HG03108 (cell line): ENCODE measurements at regions not wholly inside any gene's neighbourhood (a gene's known extent, or its start where the extent isn't known, plus 50 kb on each side); places are given as distances from the start of the nearest gene placed in this dataset.
"Not testable (repeated sequence)": the region's sequence is repeated elsewhere in the genome, so short reads cannot be mapped to it uniquely, and the experiment has no call there.

ENCODE experiments used
- ATAC-seq: cut with Tn5 transposase; IDR thresholded peaks from one replicate; pipeline ENCODE4 v1.9.1; 2021; ENCODE audit warnings: moderate library complexity; ENCODE audit not compliant: unreplicated experiment

- no peak for ATAC-seq
Observed at GRCh38 chr5:87188391-87188790, 79.3 kb upstream of the RASA1 start.

GRCh38 chr5:87190041-87190440 lies 77.6 kb upstream of the RASA1 start:
- ATAC-seq: no peak

DNA sequence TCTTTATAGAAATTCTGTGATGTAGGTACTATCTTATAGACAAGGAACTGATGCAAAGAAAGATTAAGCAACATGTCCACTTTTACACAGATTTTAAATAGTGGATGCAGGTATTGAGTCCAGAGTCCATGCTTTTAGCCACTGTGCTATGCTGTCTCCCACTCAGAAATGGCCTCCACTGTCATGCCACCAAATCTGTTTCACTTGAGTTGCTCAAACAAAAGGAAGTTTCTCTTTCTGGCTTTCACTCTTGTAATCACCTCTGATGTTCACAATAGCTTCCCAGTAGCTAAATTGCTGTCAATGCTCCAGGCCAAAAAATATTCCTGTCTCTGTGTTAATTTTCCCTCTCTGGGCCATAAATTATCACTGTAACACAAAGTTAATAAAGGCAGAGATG lies 77.0 kb upstream of the RASA1 start:
- ATAC-seq: no peak

GRCh38 chr5:87191645-87192044 lies 76.0 kb upstream of the RASA1 start:
- no peak for ATAC-seq

DNA sequence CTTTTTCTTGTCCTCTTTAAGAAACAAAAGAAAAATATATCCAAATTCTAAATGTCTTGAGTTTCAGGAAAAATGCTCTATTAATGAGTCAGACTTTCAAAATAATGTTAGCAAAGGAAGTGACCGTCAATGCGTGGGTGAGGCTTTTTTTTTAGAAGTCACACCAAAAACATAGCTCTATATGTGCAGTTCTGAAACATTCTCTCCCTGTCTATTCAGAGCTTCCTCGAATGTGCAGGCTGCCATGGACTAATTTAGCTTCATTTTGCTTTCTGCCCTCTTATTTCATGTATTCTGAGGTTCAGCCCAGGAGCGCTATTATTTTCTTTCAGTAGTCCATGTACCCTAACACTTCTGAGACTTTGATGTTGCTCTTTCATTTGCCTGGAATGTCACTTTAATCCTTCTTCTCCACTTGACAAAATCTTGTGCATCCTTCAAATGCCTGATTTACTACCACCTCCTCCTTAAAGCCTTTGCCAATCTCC lies 72.5 kb upstream of the RASA1 start:
- ATAC-seq: no peak

DNA sequence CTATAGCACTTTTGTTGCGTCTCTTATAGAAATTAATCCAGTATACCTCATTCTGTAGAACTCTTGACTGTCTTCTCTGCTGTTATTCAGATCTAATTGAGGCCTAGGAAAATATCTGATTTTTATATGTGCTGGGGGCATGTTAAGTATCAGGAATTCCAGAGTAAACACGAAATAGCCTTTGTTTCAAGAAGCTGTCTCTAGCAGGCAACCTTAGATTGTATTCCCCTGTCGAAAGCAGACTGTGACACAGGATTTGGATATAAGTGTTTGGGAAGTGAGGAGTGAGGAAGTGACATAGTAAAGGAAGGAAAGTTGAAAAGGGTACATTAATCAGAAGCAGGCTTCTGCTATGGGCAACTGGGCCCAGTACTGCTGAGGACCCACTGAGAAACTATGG lies 72.1 kb upstream of the RASA1 start:
- ATAC-seq: no peak

- no peak for ATAC-seq
Observed at GRCh38 chr5:87198010-87198409, 69.7 kb upstream of the RASA1 start.

- not testable (repeated sequence) for ATAC-seq
Observed at GRCh38 chr5:87199246-87199645, 68.4 kb upstream of the RASA1 start.

- ATAC-seq: not testable (repeated sequence)
Observed at GRCh38 chr5:87199704-87200103, 68.0 kb upstream of the RASA1 start.

- no peak for ATAC-seq
Observed at GRCh38 chr5:87210076-87210475, 57.6 kb upstream of the RASA1 start.

DNA sequence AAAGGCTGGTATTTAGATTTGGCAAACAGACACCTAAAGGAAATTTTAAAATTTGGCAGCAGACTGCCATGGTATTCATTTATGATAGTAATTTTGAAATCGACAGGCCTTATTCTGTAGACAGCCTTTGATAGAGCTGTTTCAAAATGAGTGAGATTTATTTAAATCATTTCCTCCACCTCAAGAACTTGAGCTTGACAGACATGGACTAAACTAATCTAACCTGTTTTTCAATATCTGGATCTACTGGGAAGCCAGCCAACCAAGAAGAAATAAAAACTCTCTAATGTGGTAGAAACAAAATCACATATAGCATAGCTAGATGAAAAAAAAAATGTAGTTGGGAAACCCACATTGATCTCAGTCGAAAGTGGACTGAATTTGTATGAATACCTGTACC lies 56.9 kb upstream of the RASA1 start:
- no peak for ATAC-seq

DNA sequence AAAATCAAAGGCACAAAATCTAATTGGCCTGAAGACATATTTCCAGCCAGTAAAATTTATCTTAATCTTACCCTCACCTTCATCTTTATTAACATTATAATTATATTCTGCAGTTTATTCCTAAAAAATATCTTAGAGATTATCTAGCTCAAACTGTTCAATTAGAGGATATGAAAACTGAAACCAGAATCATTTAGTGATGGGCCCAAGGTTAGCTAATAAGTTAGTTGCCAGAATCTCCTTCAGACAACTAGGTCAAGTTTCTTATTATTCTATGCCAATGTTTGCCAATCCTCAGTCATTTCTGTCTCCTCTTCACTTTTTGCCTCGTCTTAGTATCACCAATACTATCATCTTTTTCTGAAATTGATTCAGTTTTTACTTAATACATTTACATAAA lies 56.0 kb upstream of the RASA1 start:
- ATAC-seq: no peak

DNA sequence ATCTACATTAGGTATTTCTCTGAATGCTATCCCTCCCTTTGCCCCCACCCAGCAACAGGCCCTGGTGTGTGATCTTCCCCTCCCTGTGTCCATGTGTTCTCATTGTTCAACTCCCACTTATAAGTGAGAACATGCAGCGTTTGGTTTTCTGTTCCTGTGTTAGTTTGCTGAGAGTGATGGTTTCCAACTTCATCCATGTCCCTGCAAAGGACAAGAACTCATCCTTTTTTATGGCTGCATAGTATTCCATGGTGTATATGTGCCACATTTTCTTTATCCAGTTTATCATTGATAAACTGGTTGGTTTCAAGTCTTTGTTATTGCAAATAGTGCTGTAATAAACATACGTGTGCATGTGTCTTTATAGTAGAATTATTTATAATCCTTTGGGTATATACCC lies 55.5 kb upstream of the RASA1 start:
- not testable (repeated sequence) for ATAC-seq

- not testable (repeated sequence) for ATAC-seq
Observed at GRCh38 chr5:87217480-87217879, 50.2 kb upstream of the RASA1 start.
